Skin of body (tissue), 1 donor: ENCODE measurements at regions not wholly inside any gene's neighbourhood (a gene's known extent, or its start where the extent isn't known, plus 50 kb on each side); places are given as distances from the start of the nearest gene placed in this dataset.

Experiments used
- DNase-seq: peaks from one replicate; lab custom pipeline; 2025; lab: John Stamatoyannopoulos, UW

- DNase-seq, result no peak
These were observed 1039.2 kb upstream of the CDH9 start for GRCh38 chr5:28077291-28078240.

GRCh38 chr5:28066856-28067255 lies 1028.5 kb upstream of the CDH9 start:
- DNase-seq, result no peak

- no peak for DNase-seq
These were observed 1027.3 kb upstream of the CDH9 start for GRCh38 chr5:28065656-28066055.

GRCh38 chr5:28046596-28046995 lies 1008.2 kb upstream of the CDH9 start:
- no peak for DNase-seq

- DNase-seq, result no peak
These were observed 989.5 kb upstream of the CDH9 start for GRCh38 chr5:28027851-28028250.

GRCh38 chr5:28017178-28017577 lies 978.8 kb upstream of the CDH9 start:
- no peak for DNase-seq

GRCh38 chr5:28014779-28015178 lies 976.4 kb upstream of the CDH9 start:
- DNase-seq, result no peak

- no peak for DNase-seq
These were observed 974.2 kb upstream of the CDH9 start for GRCh38 chr5:28012538-28012937.

- DNase-seq, result no peak
These were observed 971.2 kb upstream of the CDH9 start for GRCh38 chr5:28009576-28009975.

- no peak for DNase-seq
These were observed 958.3 kb upstream of the CDH9 start for GRCh38 chr5:27996665-27997064.

- DNase-seq, result no peak
These were observed 957.5 kb upstream of the CDH9 start for GRCh38 chr5:27995867-27996266.

GRCh38 chr5:27978322-27978721 lies 939.9 kb upstream of the CDH9 start:
- no peak for DNase-seq

- no peak for DNase-seq
These were observed 930.8 kb upstream of the CDH9 start for GRCh38 chr5:27969157-27969556.

- DNase-seq, result no peak
These were observed 924.8 kb upstream of the CDH9 start for GRCh38 chr5:27963050-27963783.

- DNase-seq, result no peak
These were observed 923.8 kb upstream of the CDH9 start for GRCh38 chr5:27962198-27962597.

- no peak for DNase-seq
These were observed 908.7 kb upstream of the CDH9 start for GRCh38 chr5:27947088-27947487.

GRCh38 chr5:27944471-27944870 lies 906.1 kb upstream of the CDH9 start:
- no peak for DNase-seq

GRCh38 chr5:27938989-27939388 lies 900.6 kb upstream of the CDH9 start:
- DNase-seq, result no peak

GRCh38 chr5:27928060-27928459 lies 889.7 kb upstream of the CDH9 start:
- no peak for DNase-seq

GRCh38 chr5:27911216-27911615 lies 872.8 kb upstream of the CDH9 start:
- DNase-seq, result no peak

GRCh38 chr5:27908341-27908740 lies 870.0 kb upstream of the CDH9 start:
- DNase-seq, result no peak

- DNase-seq, result no peak
These were observed 868.7 kb upstream of the CDH9 start for GRCh38 chr5:27906931-27907601.
